HG02981 (cell line): ENCODE measurements at regions not wholly inside any gene's neighbourhood (a gene's known extent, or its start where the extent isn't known, plus 50 kb on each side); places are given as distances from the start of the nearest gene placed in this dataset.

Experiments used
- ATAC-seq: cut with Tn5 transposase; IDR thresholded peaks from one replicate; pipeline ENCODE4 v1.9.1; 2021; ENCODE audit warnings: mild to moderate bottlenecking, moderate library complexity; ENCODE audit not compliant: unreplicated experiment

GRCh38 chr1:204736836-204737235 lies 51.3 kb upstream of the LRRN2 start:
- no peak for ATAC-seq

- ATAC-seq, result no peak
Observed at GRCh38 chr1:204738506-204738905, 53.0 kb upstream of the LRRN2 start.

GRCh38 chr1:204740354-204740753 lies 54.8 kb upstream of the LRRN2 start:
- ATAC-seq, result no peak

DNA sequence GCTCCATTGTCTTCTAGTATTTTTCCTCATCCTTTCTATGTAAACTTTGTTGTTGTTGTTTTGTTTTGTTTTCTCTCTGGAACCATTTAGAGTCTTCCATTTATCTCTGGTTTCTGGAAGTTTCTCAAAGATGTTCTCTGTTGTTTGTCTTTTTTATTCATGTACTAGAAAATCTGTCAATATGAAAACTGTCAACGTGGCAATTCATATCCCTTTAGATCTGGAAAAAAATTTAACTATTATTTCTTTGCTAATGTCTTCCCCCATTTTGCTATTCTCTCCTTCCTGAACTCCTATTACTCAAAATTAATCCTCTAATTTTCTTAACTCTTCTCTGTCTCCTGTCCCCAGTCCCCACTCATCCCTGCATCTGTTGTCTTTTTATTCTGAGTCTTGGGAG lies 55.9 kb upstream of the LRRN2 start:
- no peak for ATAC-seq

GRCh38 chr1:204742676-204743251 lies 57.2 kb upstream of the LRRN2 start:
- no peak for ATAC-seq

DNA sequence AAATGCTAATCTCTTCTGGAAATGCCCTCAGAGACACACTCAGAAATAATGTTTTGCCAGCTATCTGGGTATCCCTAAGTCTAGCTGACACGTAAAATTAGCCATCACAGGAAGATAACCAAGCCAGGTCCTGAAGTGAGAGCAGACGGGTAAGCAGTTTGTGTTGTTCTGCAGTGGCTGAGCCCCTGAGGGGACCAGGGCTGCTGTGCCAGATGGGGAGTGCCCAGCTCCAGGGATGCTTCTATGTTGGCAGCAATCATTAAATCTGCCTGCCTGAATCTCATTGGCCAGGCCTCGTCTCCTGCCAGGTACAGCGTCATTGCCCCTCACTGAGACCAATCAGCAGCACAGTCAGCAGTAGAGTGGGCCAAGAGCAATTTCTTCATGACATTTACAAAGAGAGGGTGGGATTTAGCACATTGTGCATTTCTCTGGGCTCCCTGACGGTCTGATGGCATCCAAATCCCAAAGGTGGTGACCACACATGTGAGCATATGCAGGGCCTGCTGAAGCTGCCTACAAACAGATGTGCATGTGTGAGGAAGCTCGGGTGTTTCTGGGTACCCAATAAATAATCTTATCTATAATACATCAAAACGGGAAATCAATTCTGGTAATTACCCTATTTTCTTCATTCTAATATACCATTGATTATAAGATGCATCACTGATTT lies 58.7 kb upstream of the LRRN2 start:
- ATAC-seq, result no peak

DNA sequence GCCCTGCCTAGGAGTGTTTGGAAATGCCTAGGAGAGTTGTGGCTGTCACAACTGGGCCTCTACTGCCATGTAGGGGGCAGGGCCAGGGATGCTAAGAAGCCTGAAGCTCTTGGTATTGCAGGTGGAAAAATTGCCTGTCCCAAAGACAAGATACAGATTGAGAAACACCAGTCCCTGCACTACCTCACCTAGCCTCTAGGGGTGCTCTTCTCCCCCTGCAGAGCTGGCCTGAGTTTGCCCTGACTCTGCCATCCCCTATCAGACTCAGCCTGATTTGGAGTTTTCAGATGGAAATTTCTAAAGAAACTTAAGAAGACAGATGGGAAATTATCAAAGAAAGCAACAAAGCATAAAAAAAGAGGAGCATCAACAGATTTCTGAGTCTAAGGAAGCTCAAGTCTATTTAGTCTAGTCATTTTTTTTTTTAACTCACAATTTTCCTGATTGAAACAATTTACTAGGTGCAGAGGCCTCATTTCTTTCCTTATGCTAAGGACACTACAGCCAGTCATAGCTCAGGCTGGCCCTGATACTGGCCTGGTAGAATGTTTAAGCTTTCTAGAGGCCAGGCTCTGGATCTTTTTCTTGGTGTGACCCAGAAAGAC lies 61.4 kb upstream of the LRRN2 start:
- ATAC-seq, result no peak

DNA sequence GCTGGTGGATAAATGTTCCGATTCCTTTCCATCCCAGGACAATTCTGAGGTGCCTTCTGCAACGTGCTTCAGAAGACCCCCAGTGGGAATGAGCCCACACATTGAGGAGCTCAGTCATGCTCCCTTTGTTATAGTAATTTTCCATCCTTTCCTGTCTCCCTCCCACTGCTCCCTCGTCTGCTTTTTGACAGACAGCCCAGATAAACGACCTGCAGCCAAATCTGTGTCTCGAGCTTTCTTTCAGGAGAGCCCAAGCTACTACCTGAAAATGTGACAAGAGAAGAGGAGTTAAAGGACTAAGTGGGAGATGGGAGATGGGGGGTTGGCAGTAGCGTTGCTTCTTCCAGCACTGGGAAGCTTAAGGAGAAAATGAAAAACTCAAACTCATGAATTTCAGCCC lies 65.9 kb upstream of the LRRN2 start:
- no peak for ATAC-seq

DNA sequence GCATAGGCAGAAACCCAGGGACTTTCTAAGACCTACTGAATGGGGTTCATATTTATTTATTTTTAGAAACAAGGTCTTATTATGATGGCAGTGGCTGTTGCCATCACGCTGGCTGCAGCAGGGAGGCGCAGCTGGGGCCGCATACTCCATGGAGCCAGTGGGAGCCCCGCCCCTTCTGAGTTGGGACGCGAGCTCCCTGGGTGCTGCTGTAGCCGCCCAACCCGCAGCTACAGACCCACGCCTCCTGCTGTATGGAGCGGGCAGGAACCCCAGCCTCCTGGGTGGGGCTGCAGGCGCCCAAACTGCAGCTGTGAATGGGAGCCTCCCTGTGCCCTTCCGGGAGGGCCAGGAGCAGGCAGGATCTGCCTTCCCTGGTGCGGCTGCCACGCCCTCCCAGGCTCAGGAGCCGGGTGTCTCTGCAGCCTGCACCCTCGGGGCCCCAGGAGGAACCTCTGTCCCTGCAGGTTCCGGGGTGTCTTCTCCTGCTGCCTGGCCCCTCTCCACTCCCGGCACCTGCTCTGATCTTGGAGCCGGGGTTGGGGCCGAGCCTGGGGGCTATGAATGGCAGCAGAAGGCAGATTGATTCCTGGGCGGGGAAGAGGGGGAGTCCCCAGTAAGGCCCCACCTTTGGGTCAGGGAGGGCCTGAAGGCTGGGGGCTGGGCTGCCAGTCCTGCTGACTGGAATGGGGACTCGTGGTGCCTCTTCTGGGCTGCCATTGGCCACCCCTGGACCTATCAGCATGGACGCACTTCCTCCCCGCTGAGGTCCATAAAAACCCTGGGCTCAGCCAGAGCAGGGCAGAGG lies 66.5 kb upstream of the LRRN2 start:
- no peak for ATAC-seq

GRCh38 chr1:204752688-204753040 lies 67.1 kb upstream of the LRRN2 start:
- no peak for ATAC-seq

- ATAC-seq, result no peak
Observed at GRCh38 chr1:204754821-204755220, 69.3 kb upstream of the LRRN2 start.

DNA sequence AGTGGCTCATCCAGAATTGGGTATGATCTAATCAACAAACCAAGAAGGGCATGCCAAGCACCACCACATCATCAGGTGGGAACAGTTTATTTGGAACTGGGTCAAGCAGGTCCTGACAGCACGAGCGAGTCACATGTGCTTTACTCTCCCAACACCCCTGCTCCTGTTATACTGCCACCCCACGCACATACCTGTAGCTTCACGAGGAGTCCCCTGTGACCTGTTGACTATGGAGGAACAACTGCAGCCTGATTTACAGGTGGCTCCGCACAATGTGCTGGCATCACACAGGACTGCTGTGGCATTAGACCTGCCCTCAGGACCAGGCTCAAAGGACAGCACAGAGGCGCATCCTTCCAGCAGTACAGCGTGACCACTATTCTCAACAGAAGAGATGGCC lies 70.8 kb upstream of the LRRN2 start:
- ATAC-seq, result no peak

GRCh38 chr1:204756811-204757210 lies 71.3 kb upstream of the LRRN2 start:
- ATAC-seq, result no peak

DNA sequence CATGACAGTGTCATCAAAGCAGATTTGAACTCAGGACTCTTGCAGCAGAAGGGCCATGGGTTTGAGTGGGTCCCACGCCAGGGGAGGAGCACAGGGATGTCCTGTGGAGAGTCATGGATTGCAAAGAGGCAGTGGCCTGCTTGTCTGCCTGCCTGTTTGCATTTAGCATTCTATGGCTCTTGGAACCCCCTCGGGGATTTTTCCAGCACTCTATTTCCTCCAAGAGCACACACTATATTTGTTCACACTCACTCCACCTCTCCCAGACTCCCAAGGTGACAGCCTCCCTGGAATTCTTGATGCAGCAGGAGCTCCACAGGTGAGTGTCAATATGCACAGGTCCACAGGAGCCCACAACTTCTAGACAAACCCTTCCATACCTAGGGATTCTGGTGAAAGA lies 73.1 kb upstream of the LRRN2 start:
- no peak for ATAC-seq

DNA sequence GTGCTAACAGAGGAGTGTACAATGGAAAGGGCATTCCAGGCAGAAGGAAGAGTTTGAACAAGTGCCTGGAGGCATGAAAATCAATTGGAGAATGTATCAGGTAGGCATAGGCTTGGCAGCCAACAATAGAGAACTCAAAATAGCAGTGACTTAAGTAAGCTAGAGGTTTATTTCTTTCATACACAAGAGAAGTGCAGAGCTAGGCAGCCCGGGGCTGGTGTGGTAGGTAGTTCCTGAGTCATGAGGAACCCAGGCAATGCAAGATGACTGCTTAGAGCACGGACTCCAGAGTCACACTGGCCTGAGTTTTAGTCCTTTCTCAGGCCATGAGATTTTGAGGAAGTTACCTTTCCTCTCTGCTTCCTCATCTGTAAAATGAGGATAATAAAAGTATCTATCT lies 74.8 kb upstream of the LRRN2 start:
- no peak for ATAC-seq

DNA sequence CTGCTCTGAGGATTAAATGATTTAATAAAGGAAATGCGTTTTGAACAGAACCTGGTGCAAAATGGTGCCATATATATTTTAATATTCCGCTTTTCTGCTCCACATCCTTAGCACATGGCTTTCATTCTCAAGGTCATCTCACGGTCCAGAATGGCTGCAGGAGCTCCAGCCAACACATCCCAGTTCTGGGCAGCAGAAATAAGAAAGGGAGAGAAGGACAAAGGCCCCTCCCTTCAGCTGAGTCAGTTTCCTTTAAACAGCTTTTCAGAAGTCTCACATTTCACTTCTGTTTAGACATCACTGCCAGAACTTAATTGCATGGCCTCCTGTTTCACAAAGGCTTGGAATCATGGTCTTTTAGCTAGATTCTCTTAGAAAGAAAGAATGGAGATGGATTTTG lies 75.2 kb upstream of the LRRN2 start:
- ATAC-seq, result no peak

- ATAC-seq, result peak; percentile 73
Observed at GRCh38 chr1:204763773-204764427, 78.4 kb upstream of the LRRN2 start.

DNA sequence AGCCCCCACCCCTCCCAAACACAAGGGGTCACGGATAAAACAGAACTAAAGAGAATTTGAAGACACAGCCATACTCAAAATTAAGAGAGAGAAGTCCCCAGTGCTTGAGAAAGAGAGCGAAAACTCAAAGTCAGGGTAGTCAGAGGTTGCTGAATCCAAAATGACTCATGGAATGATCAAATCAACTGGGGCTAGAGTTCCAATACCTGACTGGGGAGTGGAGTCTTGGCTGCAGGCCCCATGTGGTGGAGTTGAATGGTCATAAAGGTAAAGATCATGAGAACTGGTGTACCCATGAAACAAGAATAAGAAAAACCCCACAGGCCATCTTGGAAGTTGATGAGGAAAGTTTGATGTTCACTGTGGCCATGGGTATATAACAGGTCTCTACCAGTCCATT lies 84.5 kb upstream of the LRRN2 start:
- no peak for ATAC-seq

GRCh38 chr1:204771358-204771757 lies 85.8 kb upstream of the LRRN2 start:
- ATAC-seq, result no peak

DNA sequence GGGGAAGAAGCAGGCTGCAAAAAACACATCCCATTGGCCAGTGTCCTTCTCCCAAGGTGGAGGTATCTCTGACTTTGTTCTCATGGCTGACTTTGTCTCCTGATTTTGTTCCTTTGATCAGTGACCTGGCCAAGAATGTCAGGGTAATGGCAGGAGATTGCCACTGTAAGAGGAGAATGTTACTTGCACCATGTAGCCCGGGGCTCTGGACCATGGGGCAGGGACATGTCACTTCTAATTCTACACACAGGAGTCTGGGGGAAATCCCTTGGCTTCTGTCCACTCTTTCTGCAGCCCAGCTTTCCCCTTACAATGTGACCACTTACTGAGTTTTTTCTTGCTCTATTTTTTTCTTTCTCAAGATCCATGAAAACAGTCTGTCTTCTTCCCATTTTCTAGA lies 87.7 kb upstream of the LRRN2 start:
- ATAC-seq, result no peak

GRCh38 chr1:204775546-204775945 lies 90.0 kb upstream of the LRRN2 start:
- no peak for ATAC-seq
